ENCODE measurements at regions not wholly inside any gene's neighbourhood (a gene's known extent, or its start where the extent isn't known, plus 50 kb on each side); places are given as distances from the start of the nearest gene placed in this dataset.

DNA sequence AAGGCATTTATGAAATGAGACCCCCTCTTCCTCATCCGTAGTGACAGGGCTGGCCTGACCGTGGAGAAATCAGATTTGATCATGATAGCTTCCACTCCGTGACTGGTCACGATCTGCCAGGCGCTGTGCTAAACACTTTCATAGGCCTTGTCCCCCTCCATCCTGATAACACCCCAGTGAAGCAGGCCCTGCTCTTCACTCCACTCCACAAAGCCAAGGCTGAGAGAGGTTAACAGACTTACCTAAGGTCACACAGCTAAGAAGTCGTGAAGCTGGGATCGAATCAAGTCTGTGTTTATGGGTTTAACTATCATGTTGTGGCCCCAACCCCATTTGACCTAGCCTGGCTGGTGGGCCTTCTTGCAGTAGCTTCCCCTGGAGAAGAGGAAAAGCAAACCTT is 53.3 kb upstream of the IL17B start:
- no peak for TF ChIP-seq POLR2A (IDR thresholded peaks at IDR 0.05)
- TF ChIP-seq CTCF (IDR thresholded peaks at IDR 0.05) = no peak
- peak in 1 of 2 donors; percentile 66 for TF ChIP-seq EP300 (IDR thresholded peaks at IDR 0.05)

Data from tibial nerve (tissue), 4 donors.